Liver (tissue), 8 donors: ENCODE measurements at regions not wholly inside any gene's neighbourhood (a gene's known extent, or its start where the extent isn't known, plus 50 kb on each side); places are given as distances from the start of the nearest gene placed in this dataset.
A peak's percentile ranks its signal among the peaks of the same experiment; 100 is the strongest.

Experiments
- DNase-seq: peaks from one replicate; pipeline ENCODE4 v3.0.0-alpha.2; 2017; ENCODE audit warnings: low spot score
- H3K27ac ChIP-seq, 2 donors: one replicate each; pipeline ENCODE4 v1.7.0; 2013; ENCODE audit warnings: inconsistent platforms in 2 of 2, low read length in 2 of 2, control low read depth in 1 of 2, low read depth in 1 of 2, mild to moderate bottlenecking in 1 of 2
- H3K27me3 ChIP-seq, 4 donors: one replicate each; pipeline versions ENCODE4 v1.6.1 to v1.7.0; 2013; ENCODE audit warnings: low read length in 3 of 4, inconsistent platforms in 1 of 4, mild to moderate bottlenecking in 1 of 4, moderate library complexity in 1 of 4; ENCODE audit not compliant: control insufficient read depth in 4 of 4, insufficient read depth in 4 of 4
- H3K36me3 ChIP-seq, 4 donors: one replicate each; pipeline versions ENCODE4 v1.6.1 to v1.7.0; 2013; ENCODE audit warnings: low read length in 3 of 4, mild to moderate bottlenecking in 3 of 4, low read depth in 1 of 4, moderate library complexity in 1 of 4; ENCODE audit not compliant: control insufficient read depth in 4 of 4, insufficient read depth in 3 of 4
- H3K4me1 ChIP-seq, 4 donors: one replicate each; pipeline versions ENCODE4 v1.6.1 to v1.7.0; 2013; ENCODE audit warnings: low read length in 3 of 4, mild to moderate bottlenecking in 3 of 4, moderate library complexity in 1 of 4; ENCODE audit not compliant: control insufficient read depth in 4 of 4, insufficient read depth in 4 of 4
- H3K4me3 ChIP-seq, 3 donors: one replicate each; pipeline versions ENCODE4 v1.6.1 to v1.7.0; 2013; ENCODE audit warnings: low read length in 3 of 3, control low read depth in 1 of 3, low read depth in 1 of 3, mild to moderate bottlenecking in 1 of 3
- H3K9ac ChIP-seq, 2 donors: one replicate each; pipeline ENCODE4 v1.7.0; 2013; ENCODE audit warnings: low read length in 2 of 2, mild to moderate bottlenecking in 2 of 2, moderate library complexity in 2 of 2, control low read depth in 1 of 2, low read depth in 1 of 2
- H3K9me3 ChIP-seq, 4 donors: one replicate each; pipeline versions ENCODE4 v1.6.1 to v1.7.0; 2013; ENCODE audit warnings: low read length in 3 of 4; ENCODE audit not compliant: control insufficient read depth in 4 of 4
- EGR1 ChIP-seq, 2 donors: IDR thresholded peaks; 2 replicates each; pipeline ENCODE4 v1.6.1; 2016 to 2018; ENCODE audit warnings: antibody characterized with exemption in 2 of 2, low read depth in 2 of 2
- FOXA1 ChIP-seq: IDR thresholded peaks from 2 replicates; pipeline ENCODE4 v1.6.1; 2016; ENCODE audit warnings: antibody characterized with exemption
- FOXA2 ChIP-seq: IDR thresholded peaks from 2 replicates; pipeline ENCODE4 v1.6.1; 2016; ENCODE audit warnings: antibody characterized with exemption
- GABPA ChIP-seq, 2 donors: IDR thresholded peaks in 1 of 2; conservative IDR thresholded peaks in 1 of 2; 2 replicates each; pipeline ENCODE4 v1.6.1; 2016; ENCODE audit warnings: antibody characterized with exemption in 2 of 2, mild to moderate bottlenecking in 1 of 2, moderate library complexity in 1 of 2
- HNF4A ChIP-seq, 2 donors: conservative IDR thresholded peaks; 2 replicates each; pipeline ENCODE4 v1.6.1; 2016; ENCODE audit warnings: antibody characterized with exemption in 2 of 2, mild to moderate bottlenecking in 2 of 2
- HNF4G ChIP-seq: IDR thresholded peaks from 2 replicates; pipeline ENCODE4 v1.6.1; 2016; ENCODE audit warnings: antibody characterized with exemption
- JUND ChIP-seq, 2 donors: IDR thresholded peaks; 2 replicates each; pipeline ENCODE4 v1.6.1; 2016; ENCODE audit warnings: antibody characterized with exemption in 2 of 2
- NR2F2 ChIP-seq: IDR thresholded peaks from 2 replicates; pipeline ENCODE4 v1.6.1; 2016; ENCODE audit warnings: antibody characterized with exemption
- RAD21 ChIP-seq, 2 donors: IDR thresholded peaks; 2 replicates each; pipeline ENCODE4 v1.6.1; 2016; ENCODE audit warnings: antibody characterized with exemption in 2 of 2, mild to moderate bottlenecking in 2 of 2
- RXRA ChIP-seq, 2 donors: IDR thresholded peaks; 2 replicates each; pipeline ENCODE4 v1.6.1; 2017 to 2018; ENCODE audit warnings: antibody characterized with exemption in 2 of 2, mild to moderate bottlenecking in 1 of 2
- SP1 ChIP-seq: IDR thresholded peaks from 2 replicates; pipeline ENCODE4 v1.6.1; 2018; ENCODE audit warnings: antibody characterized with exemption, mild to moderate bottlenecking
- TAF1 ChIP-seq: conservative IDR thresholded peaks from 2 replicates; pipeline ENCODE4 v1.6.1; 2016; ENCODE audit warnings: antibody characterized with exemption, mild to moderate bottlenecking
- YY1 ChIP-seq: IDR thresholded peaks from 2 replicates; pipeline ENCODE4 v1.6.1; 2016; ENCODE audit warnings: antibody characterized with exemption, mild to moderate bottlenecking
- WGBS: extraction: QIAGEN DNeasy Blood & Tissue Kit; methylation state at CpG from one replicate; pipeline ENCODE4 v1.1.7; 2013; 5-methylcytosine and 5-hydroxymethylcytosine counted together
- TF ChIP-seq, protein P1 (sequence below): IDR thresholded peaks from 2 replicates; pipeline ENCODE4 v1.6.1; 2016; ENCODE audit warnings: antibody characterized with exemption
- TF ChIP-seq, protein P2 (sequence below): IDR thresholded peaks from 2 replicates; pipeline ENCODE4 v1.6.1; 2016; ENCODE audit warnings: antibody characterized with exemption
- TF ChIP-seq, protein P3 (sequence below): IDR thresholded peaks from 2 replicates; pipeline ENCODE4 v1.6.1; 2016; ENCODE audit warnings: antibody characterized with exemption, mild to moderate bottlenecking
- TF ChIP-seq, protein P4 (sequence below): fragments of 150-350 bp; IDR thresholded peaks from 2 replicates; pipeline ENCODE4 v1.5.1; 2017; ENCODE audit warnings: improper control_type of control experiment, low read depth, low read length; ENCODE audit not compliant: missing input control
- donor health status: healthy.
- donor health status: healthy.
- donor health status: healthy.
- donor health status: healthy.
- donor health status: healthy.

DNA sequence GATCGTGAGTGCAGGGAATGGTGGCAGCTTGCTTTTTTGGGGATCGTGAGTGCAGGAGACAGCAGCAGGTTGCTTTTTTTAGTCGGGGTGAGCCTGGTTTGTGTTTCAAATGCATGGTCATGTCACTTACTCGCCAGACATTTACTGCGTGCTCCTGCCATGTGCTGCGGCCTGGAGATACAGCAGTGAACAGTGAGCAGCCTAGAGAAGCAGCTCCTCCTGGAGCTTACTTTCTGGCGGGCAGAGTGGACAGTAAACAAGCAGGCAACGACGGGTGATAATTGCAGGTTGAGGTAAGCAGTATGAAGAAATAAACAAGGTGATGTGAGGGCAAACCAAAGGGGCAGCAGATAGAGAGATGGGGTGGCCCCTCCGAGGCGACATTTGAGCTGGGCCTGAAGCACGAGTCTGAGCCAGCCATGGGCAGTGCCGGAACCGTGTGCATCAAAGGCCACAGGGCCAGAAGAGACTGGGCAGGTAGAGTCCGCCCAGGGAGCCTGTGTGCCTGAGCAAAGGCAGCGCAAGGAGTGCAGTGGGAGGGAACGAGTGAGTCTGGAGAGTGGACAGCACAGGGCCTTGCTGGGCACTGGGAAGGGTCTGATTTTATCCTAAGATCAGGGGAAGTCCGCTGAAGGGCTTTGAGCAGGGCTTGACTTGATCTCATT is 57.3 kb upstream of the RASA2 start:
- Histone ChIP-seq H3K4me1 (peaks cover 12 to 49% (median 32%) of the 10 kb centered on the region in 4 donors), H3K27me3 (no peaks in the 10 kb centered on the region), H3K36me3 (peaks cover 0 to 2% (median 0%) of the 10 kb centered on the region in 4 donors), H3K27ac (peak overlapping the region; percentile 38 to 43), H3K9me3 (no peaks in the 10 kb centered on the region), H3K4me3 (no peak overlapping the region), H3K9ac (no peak overlapping the region)
- WGBS, result 84% methylated on average over 18 of the region's 18 CpGs
- no peak for DNase-seq
- TF ChIP-seq, protein P1, sequence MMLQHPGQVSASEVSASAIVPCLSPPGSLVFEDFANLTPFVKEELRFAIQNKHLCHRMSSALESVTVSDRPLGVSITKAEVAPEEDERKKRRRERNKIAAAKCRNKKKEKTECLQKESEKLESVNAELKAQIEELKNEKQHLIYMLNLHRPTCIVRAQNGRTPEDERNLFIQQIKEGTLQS, result no peak
- TF ChIP-seq JUND (IDR thresholded peaks at IDR 0.05) (no peak), GABPA (IDR thresholded peaks at IDR 0.05 in 1 of 2, conservative IDR thresholded peaks at IDR 0.05 in 1 of 2) (no peak), HNF4G (no peak), FOXA1 (no peak), EGR1 (IDR thresholded peaks at IDR 0.05; ENCODE audit: low read depth in 2 of 2) (no peak), TAF1 (no peak), RAD21 (IDR thresholded peaks at IDR 0.05) (no peak), SP1 (no peak), YY1 (no peak), FOXA2 (no peak), NR2F2 (no peak), HNF4A (conservative IDR thresholded peaks at IDR 0.05) (no peak), RXRA (IDR thresholded peaks at IDR 0.05) (no peak)
- TF ChIP-seq, protein P2, sequence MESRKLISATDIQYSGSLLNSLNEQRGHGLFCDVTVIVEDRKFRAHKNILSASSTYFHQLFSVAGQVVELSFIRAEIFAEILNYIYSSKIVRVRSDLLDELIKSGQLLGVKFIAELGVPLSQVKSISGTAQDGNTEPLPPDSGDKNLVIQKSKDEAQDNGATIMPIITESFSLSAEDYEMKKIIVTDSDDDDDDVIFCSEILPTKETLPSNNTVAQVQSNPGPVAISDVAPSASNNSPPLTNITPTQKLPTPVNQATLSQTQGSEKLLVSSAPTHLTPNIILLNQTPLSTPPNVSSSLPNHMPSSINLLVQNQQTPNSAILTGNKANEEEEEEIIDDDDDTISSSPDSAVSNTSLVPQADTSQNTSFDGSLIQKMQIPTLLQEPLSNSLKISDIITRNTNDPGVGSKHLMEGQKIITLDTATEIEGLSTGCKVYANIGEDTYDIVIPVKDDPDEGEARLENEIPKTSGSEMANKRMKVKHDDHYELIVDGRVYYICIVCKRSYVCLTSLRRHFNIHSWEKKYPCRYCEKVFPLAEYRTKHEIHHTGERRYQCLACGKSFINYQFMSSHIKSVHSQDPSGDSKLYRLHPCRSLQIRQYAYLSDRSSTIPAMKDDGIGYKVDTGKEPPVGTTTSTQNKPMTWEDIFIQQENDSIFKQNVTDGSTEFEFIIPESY, result no peak
- TF ChIP-seq, protein P3, sequence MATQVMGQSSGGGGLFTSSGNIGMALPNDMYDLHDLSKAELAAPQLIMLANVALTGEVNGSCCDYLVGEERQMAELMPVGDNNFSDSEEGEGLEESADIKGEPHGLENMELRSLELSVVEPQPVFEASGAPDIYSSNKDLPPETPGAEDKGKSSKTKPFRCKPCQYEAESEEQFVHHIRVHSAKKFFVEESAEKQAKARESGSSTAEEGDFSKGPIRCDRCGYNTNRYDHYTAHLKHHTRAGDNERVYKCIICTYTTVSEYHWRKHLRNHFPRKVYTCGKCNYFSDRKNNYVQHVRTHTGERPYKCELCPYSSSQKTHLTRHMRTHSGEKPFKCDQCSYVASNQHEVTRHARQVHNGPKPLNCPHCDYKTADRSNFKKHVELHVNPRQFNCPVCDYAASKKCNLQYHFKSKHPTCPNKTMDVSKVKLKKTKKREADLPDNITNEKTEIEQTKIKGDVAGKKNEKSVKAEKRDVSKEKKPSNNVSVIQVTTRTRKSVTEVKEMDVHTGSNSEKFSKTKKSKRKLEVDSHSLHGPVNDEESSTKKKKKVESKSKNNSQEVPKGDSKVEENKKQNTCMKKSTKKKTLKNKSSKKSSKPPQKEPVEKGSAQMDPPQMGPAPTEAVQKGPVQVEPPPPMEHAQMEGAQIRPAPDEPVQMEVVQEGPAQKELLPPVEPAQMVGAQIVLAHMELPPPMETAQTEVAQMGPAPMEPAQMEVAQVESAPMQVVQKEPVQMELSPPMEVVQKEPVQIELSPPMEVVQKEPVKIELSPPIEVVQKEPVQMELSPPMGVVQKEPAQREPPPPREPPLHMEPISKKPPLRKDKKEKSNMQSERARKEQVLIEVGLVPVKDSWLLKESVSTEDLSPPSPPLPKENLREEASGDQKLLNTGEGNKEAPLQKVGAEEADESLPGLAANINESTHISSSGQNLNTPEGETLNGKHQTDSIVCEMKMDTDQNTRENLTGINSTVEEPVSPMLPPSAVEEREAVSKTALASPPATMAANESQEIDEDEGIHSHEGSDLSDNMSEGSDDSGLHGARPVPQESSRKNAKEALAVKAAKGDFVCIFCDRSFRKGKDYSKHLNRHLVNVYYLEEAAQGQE, result no peak
- TF ChIP-seq, protein P4, sequence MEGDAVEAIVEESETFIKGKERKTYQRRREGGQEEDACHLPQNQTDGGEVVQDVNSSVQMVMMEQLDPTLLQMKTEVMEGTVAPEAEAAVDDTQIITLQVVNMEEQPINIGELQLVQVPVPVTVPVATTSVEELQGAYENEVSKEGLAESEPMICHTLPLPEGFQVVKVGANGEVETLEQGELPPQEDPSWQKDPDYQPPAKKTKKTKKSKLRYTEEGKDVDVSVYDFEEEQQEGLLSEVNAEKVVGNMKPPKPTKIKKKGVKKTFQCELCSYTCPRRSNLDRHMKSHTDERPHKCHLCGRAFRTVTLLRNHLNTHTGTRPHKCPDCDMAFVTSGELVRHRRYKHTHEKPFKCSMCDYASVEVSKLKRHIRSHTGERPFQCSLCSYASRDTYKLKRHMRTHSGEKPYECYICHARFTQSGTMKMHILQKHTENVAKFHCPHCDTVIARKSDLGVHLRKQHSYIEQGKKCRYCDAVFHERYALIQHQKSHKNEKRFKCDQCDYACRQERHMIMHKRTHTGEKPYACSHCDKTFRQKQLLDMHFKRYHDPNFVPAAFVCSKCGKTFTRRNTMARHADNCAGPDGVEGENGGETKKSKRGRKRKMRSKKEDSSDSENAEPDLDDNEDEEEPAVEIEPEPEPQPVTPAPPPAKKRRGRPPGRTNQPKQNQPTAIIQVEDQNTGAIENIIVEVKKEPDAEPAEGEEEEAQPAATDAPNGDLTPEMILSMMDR, result no peak
